OCI-LY3 (cell line): ENCODE measurements at regions not wholly inside any gene's neighbourhood (a gene's known extent, or its start where the extent isn't known, plus 50 kb on each side); places are given as distances from the start of the nearest gene placed in this dataset.
"Not testable (repeated sequence)": the region's sequence is repeated elsewhere in the genome, so short reads cannot be mapped to it uniquely, and the experiment has no call there.

Experiments used
- EZH2phosphoT487 ChIP-seq: fragments of 200-600 bp; shearing (Covaris generic); IDR thresholded peaks from 2 replicates; pipeline ENCODE4 v1.6.1; 2018; ENCODE audit warnings: antibody characterized with exemption, mixed run types, low read depth
- TF ChIP-seq, protein P1 (sequence below): fragments of 200-600, 300-600 bp; sonication (generic); IDR thresholded peaks from 2 replicates; pipeline ENCODE4 v1.5.1; 2014; ENCODE audit warnings: antibody characterized with exemption, low read length, low read depth

DNA sequence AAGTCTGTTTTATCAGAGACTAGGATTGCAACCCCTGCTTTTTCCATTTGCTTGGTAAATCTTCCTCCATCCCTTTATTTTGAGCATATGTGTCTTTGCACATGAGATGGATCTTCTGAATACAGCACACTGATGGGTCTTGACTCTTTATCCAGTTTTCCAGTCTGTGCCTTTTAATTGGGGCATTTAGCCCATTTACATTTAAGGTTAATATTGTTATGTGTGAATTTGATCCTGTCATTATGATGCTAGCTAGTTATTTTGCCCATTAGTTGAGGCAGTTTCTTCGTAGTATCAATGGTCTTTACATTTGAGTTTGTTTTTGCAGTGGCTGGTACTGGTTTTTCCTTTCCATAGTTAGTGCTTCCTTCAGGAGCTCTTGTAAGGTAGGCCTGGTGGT is 120.6 kb upstream of the TNP1 start:
- TF ChIP-seq, protein P1, sequence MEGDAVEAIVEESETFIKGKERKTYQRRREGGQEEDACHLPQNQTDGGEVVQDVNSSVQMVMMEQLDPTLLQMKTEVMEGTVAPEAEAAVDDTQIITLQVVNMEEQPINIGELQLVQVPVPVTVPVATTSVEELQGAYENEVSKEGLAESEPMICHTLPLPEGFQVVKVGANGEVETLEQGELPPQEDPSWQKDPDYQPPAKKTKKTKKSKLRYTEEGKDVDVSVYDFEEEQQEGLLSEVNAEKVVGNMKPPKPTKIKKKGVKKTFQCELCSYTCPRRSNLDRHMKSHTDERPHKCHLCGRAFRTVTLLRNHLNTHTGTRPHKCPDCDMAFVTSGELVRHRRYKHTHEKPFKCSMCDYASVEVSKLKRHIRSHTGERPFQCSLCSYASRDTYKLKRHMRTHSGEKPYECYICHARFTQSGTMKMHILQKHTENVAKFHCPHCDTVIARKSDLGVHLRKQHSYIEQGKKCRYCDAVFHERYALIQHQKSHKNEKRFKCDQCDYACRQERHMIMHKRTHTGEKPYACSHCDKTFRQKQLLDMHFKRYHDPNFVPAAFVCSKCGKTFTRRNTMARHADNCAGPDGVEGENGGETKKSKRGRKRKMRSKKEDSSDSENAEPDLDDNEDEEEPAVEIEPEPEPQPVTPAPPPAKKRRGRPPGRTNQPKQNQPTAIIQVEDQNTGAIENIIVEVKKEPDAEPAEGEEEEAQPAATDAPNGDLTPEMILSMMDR: not testable (repeated sequence)
- TF ChIP-seq EZH2phosphoT487: not testable (repeated sequence)
